H7 (cell line): ENCODE measurements at regions not wholly inside any gene's neighbourhood (a gene's known extent, or its start where the extent isn't known, plus 50 kb on each side); places are given as distances from the start of the nearest gene placed in this dataset.
A peak's percentile ranks its signal among the peaks of the same experiment; 100 is the strongest.

ENCODE experiments used
- DNase-seq: peaks from one replicate; pipeline ENCODE4 v3.0.0; 2012
- H3K27me3 ChIP-seq: 2 replicates; pipeline ENCODE4 v1.6.0; 2011; ENCODE audit warnings: mild to moderate bottlenecking, low read length; ENCODE audit not compliant: control insufficient read depth, insufficient read depth
- H3K36me3 ChIP-seq: replicated peaks from 2 replicates; pipeline ENCODE4 v1.5.1; 2011; ENCODE audit warnings: low read length; ENCODE audit not compliant: control insufficient read depth, insufficient read depth
- H3K4me3 ChIP-seq: 2 replicates; pipeline ENCODE4 v1.5.1; 2011; ENCODE audit warnings: low read depth, mild to moderate bottlenecking, control low read depth, low read length, moderate library complexity; ENCODE audit not compliant: insufficient read depth

DNA sequence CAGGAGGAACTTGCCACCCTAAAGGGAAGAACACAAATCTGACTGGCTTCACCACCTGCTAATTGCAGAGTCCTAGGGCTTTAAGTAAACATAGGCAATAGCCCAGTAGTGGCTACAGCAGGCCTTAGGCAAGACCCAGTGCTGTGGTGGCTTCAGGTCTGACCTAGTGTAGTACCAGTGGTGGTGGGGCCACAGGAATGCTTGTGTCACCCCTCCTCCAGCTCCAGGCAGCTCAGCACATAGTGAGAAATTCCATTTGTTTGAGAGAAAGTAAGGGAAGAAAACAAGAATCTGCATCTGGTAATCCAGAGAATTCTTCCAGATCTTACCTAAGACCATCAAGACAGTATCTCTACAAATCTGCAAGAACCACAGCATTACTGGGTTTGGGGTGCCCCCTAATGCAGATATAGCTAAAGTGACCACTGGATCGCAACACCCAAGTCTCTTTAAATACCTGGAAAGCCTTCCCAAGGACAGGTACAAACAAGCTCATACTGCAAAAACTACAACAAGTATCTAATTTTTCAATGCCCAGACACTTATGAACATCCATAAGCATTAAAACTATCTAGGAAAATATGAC lies 102.6 kb upstream of the TRPM3 start:
- no peaks in the 10 kb centered on the region for H3K27me3 ChIP-seq
- H3K4me3 ChIP-seq, result no peak overlapping the region
- no peaks in the 10 kb centered on the region for H3K36me3 ChIP-seq
- DNase-seq, result no peak

DNA sequence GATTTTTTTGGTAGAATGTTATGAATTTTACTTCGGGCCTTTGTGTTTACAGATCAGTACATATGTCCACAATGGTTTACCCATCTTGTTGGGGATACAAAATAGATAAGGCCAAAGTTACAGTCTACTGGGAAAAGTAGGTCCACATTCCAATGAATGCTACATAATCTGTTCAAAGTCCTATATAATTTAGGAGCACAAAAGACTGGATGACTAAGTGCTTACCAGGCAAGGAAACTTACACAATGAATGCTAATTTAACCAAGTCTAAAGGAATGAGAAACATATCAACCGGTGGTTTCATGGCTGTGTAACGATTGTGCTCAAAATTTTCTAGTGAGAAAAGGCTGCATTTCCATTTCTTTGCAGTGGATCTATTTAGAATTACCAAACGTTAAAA lies 97.4 kb upstream of the TRPM3 start:
- Histone ChIP-seq H3K27me3 (no peaks in the 10 kb centered on the region), H3K36me3 (no peaks in the 10 kb centered on the region), H3K4me3 (no peak overlapping the region)
- DNase-seq, result no peak

DNA sequence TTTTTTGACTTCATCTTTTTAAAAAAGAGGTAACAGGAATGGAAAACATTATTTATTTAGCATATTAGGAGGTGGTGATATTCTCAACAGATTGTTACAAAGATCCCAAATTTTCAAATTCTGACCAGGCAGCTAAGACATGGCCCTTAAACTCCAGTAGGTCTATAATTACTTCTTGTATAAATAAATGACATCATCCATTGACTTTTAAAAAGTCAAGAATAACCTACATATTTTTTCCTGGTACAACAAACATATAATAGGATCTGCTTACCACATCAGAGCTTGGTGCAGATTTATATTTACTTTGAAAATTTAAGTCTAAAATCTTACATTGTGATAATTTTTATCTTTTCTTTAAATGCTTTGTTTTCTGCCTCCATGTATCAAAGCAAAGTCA lies 92.2 kb upstream of the TRPM3 start:
- no peaks in the 10 kb centered on the region for H3K36me3 ChIP-seq
- H3K4me3 ChIP-seq, result no peak overlapping the region
- no peaks in the 10 kb centered on the region for H3K27me3 ChIP-seq
- no peak for DNase-seq

DNA sequence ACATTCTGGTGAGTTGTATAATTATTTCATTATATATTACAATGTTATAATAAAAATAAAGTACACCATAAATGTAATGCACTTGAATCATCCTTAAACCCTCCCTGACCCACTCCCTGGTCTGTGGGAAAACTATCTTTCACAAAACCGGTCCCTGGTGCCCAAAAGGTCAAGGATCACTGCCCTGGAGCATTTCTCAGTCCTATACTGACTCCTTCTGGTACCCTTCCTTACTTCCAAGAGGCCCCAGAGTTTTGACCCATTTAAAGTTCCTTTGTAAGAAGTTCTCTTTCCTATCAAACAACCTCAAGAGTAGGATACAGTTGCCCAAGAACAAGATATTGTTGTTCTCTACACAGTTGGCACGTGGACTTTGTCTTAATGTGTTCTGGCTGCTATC lies 88.9 kb upstream of the TRPM3 start:
- Histone ChIP-seq H3K27me3 (no peaks in the 10 kb centered on the region), H3K4me3 (no peak overlapping the region), H3K36me3 (no peaks in the 10 kb centered on the region)
- peak; percentile 36 for DNase-seq

DNA sequence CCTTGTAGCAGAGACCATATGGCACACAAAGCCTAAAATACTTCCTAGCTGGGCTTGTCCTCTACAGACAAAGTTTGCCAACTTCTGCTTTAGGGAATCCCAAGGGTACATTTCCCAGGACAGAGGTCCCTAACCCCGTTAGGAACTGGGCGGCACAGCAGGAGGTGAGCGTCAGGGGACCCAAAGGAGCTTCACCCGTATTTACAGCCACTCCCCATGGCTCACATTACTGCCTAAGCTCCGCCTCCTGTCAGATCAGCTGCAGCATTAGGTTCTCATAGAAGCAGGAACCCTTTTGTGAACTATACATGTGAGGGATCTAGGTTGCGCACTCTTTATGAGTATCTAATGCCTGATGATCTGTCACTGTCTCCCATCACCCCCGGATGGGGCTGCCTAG lies 88.5 kb upstream of the TRPM3 start:
- Histone ChIP-seq H3K4me3 (no peak overlapping the region), H3K27me3 (no peaks in the 10 kb centered on the region), H3K36me3 (no peaks in the 10 kb centered on the region)
- no peak for DNase-seq

DNA sequence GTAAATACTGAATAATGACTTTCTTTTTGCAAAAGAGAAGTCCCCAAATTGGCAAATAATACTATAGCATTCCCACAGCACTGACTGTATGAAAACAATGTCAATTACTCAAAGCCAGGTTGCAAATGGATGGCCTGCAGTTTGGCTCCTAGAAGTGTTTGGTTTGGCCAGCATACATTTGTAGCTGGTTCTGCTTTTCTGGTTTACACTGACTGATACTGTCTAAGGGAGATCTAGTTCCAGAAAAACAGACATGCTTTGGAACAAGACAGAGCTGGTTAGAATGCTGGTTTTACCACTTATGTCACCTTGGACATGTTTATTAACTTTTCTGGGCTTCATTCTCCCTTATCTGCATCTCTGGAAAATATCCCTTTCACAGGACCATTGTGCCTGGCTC lies 81.5 kb upstream of the TRPM3 start:
- H3K4me3 ChIP-seq, result no peak overlapping the region
- no peak for DNase-seq
- H3K27me3 ChIP-seq, result no peaks in the 10 kb centered on the region
- H3K36me3 ChIP-seq, result no peaks in the 10 kb centered on the region

DNA sequence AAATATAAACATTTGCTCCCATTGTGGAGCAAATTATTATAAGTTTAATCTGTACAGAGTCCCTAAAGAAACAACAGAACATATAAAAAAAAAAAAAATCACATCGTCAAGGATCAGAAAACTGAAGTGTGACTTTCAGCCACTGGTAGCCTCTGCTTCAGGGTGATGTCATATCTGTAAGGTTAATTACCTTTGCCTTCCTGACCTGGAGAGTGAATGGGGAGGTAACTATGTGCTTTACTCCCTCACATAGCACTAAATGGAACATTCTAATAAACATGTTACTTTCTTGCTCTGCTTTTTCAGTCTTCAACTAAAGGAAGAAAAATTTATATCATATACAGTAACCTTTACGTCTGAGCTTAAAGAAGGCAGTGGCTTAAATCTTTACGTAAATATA lies 70.3 kb upstream of the TRPM3 start:
- no peak overlapping the region for H3K4me3 ChIP-seq
- DNase-seq, result no peak
- H3K27me3 ChIP-seq, result no peaks in the 10 kb centered on the region
- H3K36me3 ChIP-seq, result no peaks in the 10 kb centered on the region

DNA sequence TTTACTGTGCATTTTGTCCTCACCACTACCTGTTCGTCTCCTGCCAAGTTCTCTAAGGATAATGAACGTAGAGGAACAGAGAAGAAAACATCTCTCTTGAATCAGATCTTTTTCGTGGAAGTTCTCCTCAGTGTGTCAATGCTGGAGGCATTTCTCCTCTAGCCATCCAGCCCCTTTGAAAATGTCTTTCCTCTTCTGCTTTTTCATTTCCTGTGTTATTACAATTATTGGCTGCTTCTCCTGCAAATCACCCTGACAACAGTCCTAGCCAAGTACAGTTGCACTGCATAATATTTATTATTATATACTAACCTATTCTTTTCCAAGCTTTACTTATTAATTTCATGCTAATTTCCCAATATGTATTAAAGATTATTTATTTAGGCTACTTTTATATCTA lies 61.8 kb upstream of the TRPM3 start:
- DNase-seq, result no peak
- Histone ChIP-seq H3K27me3 (no peaks in the 10 kb centered on the region), H3K36me3 (no peaks in the 10 kb centered on the region), H3K4me3 (no peak overlapping the region)

DNA sequence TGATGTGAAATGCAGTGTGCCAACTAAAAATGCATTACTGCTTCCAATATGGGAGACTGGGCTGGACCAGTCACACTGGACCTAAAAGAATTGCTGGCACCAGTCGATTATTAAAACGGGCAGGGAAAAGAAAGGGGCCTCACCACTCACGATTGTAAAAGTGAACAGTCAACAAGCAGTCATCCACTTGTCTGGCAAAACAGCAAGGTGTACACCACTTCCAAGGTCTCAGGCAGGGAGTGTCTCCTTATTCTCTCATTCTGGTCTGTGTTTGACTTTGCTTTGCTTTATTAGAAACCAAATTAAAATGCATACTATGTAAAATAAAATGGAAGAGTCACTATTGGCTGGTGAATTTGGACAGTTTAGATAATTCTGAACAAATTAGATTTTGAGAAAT lies 57.8 kb upstream of the TRPM3 start:
- Histone ChIP-seq H3K27me3 (no peaks in the 10 kb centered on the region), H3K36me3 (no peaks in the 10 kb centered on the region), H3K4me3 (no peak overlapping the region)
- no peak for DNase-seq

DNA sequence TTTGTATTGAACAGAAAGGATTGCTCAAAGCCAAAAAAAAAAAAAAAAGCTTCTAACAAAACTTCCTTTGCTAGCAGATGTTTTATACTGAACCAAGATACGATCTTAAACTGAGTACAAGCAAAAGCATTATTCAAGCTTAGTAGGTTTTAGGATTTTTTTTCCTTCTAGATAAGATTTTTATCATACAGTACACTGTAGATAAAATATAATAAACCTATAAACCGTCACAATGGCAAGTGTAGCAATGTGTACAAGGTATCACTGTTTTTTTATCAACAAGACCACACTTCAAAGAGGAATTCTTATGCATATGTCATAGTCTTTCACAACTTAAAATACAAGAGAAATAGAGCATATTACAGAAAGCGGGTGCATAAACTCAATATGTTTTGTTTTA lies 56.5 kb upstream of the TRPM3 start:
- no peak for DNase-seq
- H3K27me3 ChIP-seq, result no peaks in the 10 kb centered on the region
- no peak overlapping the region for H3K4me3 ChIP-seq

DNA sequence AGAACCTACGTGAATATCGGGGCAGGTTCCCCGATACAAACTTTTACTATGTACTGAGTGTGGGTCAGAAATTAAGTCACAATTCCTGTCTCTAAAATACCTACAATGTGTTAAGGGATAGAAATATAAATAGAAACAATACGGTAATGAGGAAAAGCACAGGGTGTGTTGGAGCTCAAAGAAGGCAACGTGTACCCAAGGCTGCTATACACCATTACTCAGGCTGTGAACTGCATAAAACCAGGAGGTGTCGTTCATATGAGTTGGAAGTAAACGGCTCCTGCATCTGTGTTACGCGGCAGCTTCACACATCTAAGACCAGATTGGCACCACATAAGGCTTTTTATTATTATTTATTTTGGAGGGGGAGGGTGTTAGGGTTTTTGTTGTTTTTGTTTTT lies 50.1 kb upstream of the TRPM3 start:
- no peaks in the 10 kb centered on the region for H3K27me3 ChIP-seq
- H3K4me3 ChIP-seq, result no peak overlapping the region
- no peak for DNase-seq
- no peaks in the 10 kb centered on the region for H3K36me3 ChIP-seq

More for the DNA sequence above, 56.5 kb upstream of the TRPM3 start:
- H3K36me3 ChIP-seq, result no peaks in the 10 kb centered on the region
